ENCODE measurements at regions not wholly inside any gene's neighbourhood (a gene's known extent, or its start where the extent isn't known, plus 50 kb on each side); places are given as distances from the start of the nearest gene placed in this dataset.

DNA sequence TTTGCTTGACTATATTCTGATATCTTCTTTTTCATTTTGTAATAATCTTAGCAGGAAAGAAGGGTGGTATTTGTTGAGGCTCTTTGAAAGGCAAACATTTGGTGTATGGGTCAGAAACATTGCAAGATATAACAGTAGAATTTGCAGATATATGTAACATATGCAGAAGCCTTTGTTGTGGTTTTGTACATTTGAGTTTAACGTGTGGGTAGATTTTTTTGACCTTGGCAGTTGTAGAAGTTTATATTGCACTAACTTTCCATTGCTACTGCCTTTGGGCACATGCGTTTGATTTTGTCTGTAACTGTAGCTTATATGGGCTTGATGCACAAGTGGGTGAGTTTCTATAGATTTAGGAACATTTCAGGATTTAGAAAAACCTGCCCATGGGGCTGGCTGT lies 78.5 kb upstream of the SPRY2 start:
- TF ChIP-seq CTCF (IDR thresholded peaks at IDR 0.05; ENCODE audit: low read depth, low read length) = no peak
- no peak overlapping the region for H3K4me3 ChIP-seq (ENCODE audit: low read depth, low read length)

- no peak overlapping the region for H3K4me3 ChIP-seq (ENCODE audit: low read depth, low read length)
- no peak for TF ChIP-seq CTCF (IDR thresholded peaks at IDR 0.05; ENCODE audit: low read depth, low read length)
These were observed 72.7 kb upstream of the SPRY2 start for GRCh38 chr13:80413611-80414010.

GRCh38 chr13:80408270-80408669 lies 67.3 kb upstream of the SPRY2 start:
- no peak overlapping the region for H3K4me3 ChIP-seq (ENCODE audit: low read depth, low read length)
- no peak for TF ChIP-seq CTCF (IDR thresholded peaks at IDR 0.05; ENCODE audit: low read depth, low read length)

DNA sequence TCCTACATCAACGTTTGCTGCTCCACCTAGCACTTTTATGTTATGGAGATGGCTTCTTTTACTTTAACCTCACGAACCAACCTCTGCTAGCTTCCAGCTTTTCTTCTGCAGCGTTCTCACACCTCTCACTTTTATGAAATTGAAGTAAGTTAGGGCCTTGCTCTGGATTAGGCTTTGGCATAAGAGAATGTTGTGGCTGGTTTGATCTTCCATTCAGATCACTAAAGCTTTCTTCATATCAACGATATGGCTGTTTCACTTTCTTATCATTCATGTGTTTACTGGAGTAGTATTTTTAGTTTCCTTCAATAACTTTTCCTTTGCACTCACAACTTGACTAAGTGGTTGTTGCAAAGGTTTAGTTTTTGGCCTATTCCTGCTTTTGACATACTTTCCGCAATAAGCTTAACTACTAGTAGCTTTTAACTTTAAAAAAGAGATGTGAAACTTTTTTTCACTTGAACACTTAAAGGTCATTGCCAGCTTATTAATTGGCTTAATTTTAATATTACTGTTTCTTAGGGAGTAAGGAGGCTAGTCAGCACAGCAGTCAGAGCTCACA lies 60.0 kb upstream of the SPRY2 start:
- TF ChIP-seq CTCF (IDR thresholded peaks at IDR 0.05; ENCODE audit: low read depth, low read length) = no peak
- H3K4me3 ChIP-seq (ENCODE audit: low read depth, low read length) = no peak overlapping the region

- no peak for TF ChIP-seq CTCF (IDR thresholded peaks at IDR 0.05; ENCODE audit: low read depth, low read length)
- no peak overlapping the region for H3K4me3 ChIP-seq (ENCODE audit: low read depth, low read length)
These were observed 59.4 kb upstream of the SPRY2 start for GRCh38 chr13:80400164-80400864.

GRCh38 chr13:80399340-80400163 lies 58.6 kb upstream of the SPRY2 start:
- H3K4me3 ChIP-seq (ENCODE audit: low read depth, low read length) = no peak overlapping the region
- no peak for TF ChIP-seq CTCF (IDR thresholded peaks at IDR 0.05; ENCODE audit: low read depth, low read length)

All from WI38 (cell line).